ENCODE measurements at regions not wholly inside any gene's neighbourhood (a gene's known extent, or its start where the extent isn't known, plus 50 kb on each side); places are given as distances from the start of the nearest gene placed in this dataset.
"Not testable (repeated sequence)": the region's sequence is repeated elsewhere in the genome, so short reads cannot be mapped to it uniquely, and the experiment has no call there.

- Histone ChIP-seq H3K27me3 (ENCODE audit: control insufficient read depth in 3 of 3, insufficient read depth in 3 of 3, low read depth in 1 of 3, low read length in 3 of 3) (peaks cover 0 to 6% (median 0%) of the 10 kb centered on the region in 3 experiments), H3K27ac (replicated peaks; ENCODE audit: low read length) (no peak overlapping the region), H3K4ac (ENCODE audit: low read length) (no peak overlapping the region), H4K8ac (ENCODE audit: low read depth, low read length) (no peak overlapping the region), H3K4me2 (ENCODE audit: insufficient read depth, low read length, poor library complexity, severe bottlenecking) (no peak overlapping the region), H2AK5ac (ENCODE audit: low read depth, low read length) (no peak overlapping the region), H3K23ac (ENCODE audit: low read depth, low read length, poor library complexity) (no peak overlapping the region), H3K14ac (ENCODE audit: low read length) (no peak overlapping the region), H2BK12ac (ENCODE audit: low read length) (no peak overlapping the region), H2BK5ac (ENCODE audit: low read length) (no peak overlapping the region), H3K4me1 (ENCODE audit: control insufficient read depth in 2 of 2, insufficient read depth in 1 of 2, low read depth in 1 of 2, low read length in 2 of 2) (no peaks in the 10 kb centered on the region), H3K9ac (ENCODE audit: low read depth, low read length, poor library complexity) (no peak overlapping the region), H2AFZ (ENCODE audit: low read length) (no peak overlapping the region), H3K79me1 (ENCODE audit: low read depth, low read length) (no peaks in the 10 kb centered on the region), H3K36me3 (replicated peaks in 1 of 2; ENCODE audit: control insufficient read depth in 2 of 2, insufficient read depth in 2 of 2, low read length in 2 of 2) (no peaks in the 10 kb centered on the region), H2BK15ac (ENCODE audit: low read length) (no peak overlapping the region), H3K9me3 (replicated peaks in 1 of 2; ENCODE audit: control insufficient read depth in 2 of 2, insufficient read depth in 1 of 2, low read depth in 1 of 2, low read length in 2 of 2) (peaks cover 0 to 3% of the 10 kb centered on the region in 2 donors), H3K18ac (ENCODE audit: low read length) (no peak overlapping the region), H4K91ac (ENCODE audit: low read depth, low read length, poor library complexity) (no peak overlapping the region), H2BK120ac (ENCODE audit: low read depth, low read length) (no peak overlapping the region), H3K4me3 (ENCODE audit: low read length in 2 of 2) (no peak overlapping the region)
- DNase-seq (ENCODE audit: low spot score), result no peak
- no CpG with 5 or more reads among the region's 7 CpGs for WGBS, 2 donors (ENCODE audit: extremely low coverage in 2 of 2, insufficient read length in 2 of 2, insufficient replicate concordance in 1 of 2)
These were observed 98.8 kb downstream of the CARTPT start for GRCh38 chr5:71817891-71818290.

GRCh38 chr5:71821029-71821428, 102.0 kb downstream of the CARTPT start:
- Histone ChIP-seq H3K4ac (ENCODE audit: low read length) (no peak overlapping the region), H2BK15ac (ENCODE audit: low read length) (no peak overlapping the region), H3K4me3 (ENCODE audit: low read length in 2 of 2) (no peak overlapping the region), H3K14ac (ENCODE audit: low read length) (no peak overlapping the region), H3K9me3 (replicated peaks in 1 of 2; ENCODE audit: control insufficient read depth in 2 of 2, insufficient read depth in 1 of 2, low read depth in 1 of 2, low read length in 2 of 2) (peaks cover 4 to 5% of the 10 kb centered on the region in 2 donors), H3K4me1 (ENCODE audit: control insufficient read depth in 2 of 2, insufficient read depth in 1 of 2, low read depth in 1 of 2, low read length in 2 of 2) (no peaks in the 10 kb centered on the region), H2AFZ (ENCODE audit: low read length) (no peak overlapping the region), H3K18ac (ENCODE audit: low read length) (no peak overlapping the region), H3K23ac (ENCODE audit: low read depth, low read length, poor library complexity) (no peak overlapping the region), H2BK12ac (ENCODE audit: low read length) (no peak overlapping the region), H2AK5ac (ENCODE audit: low read depth, low read length) (no peak overlapping the region), H3K36me3 (replicated peaks in 1 of 2; ENCODE audit: control insufficient read depth in 2 of 2, insufficient read depth in 2 of 2, low read length in 2 of 2) (no peaks in the 10 kb centered on the region), H3K9ac (ENCODE audit: low read depth, low read length, poor library complexity) (no peak overlapping the region), H4K8ac (ENCODE audit: low read depth, low read length) (no peak overlapping the region), H3K27me3 (ENCODE audit: control insufficient read depth in 3 of 3, insufficient read depth in 3 of 3, low read depth in 1 of 3, low read length in 3 of 3) (peaks cover 0 to 6% (median 0%) of the 10 kb centered on the region in 3 experiments), H2BK5ac (ENCODE audit: low read length) (no peak overlapping the region), H3K79me1 (ENCODE audit: low read depth, low read length) (no peaks in the 10 kb centered on the region), H4K91ac (ENCODE audit: low read depth, low read length, poor library complexity) (no peak overlapping the region), H2BK120ac (ENCODE audit: low read depth, low read length) (no peak overlapping the region), H3K27ac (replicated peaks; ENCODE audit: low read length) (no peak overlapping the region), H3K4me2 (ENCODE audit: insufficient read depth, low read length, poor library complexity, severe bottlenecking) (no peak overlapping the region)
- no CpG with 5 or more reads among the region's 1 CpG for WGBS, 2 donors (ENCODE audit: extremely low coverage in 2 of 2, insufficient read length in 2 of 2, insufficient replicate concordance in 1 of 2)
- no peak for DNase-seq (ENCODE audit: low spot score)

GRCh38 chr5:71822065-71822464, 103.0 kb downstream of the CARTPT start:
- not testable (repeated sequence) for H3K9ac ChIP-seq (ENCODE audit: low read depth, low read length, poor library complexity); H3K23ac ChIP-seq (ENCODE audit: low read depth, low read length, poor library complexity); H2BK5ac ChIP-seq (ENCODE audit: low read length)

GRCh38 chr5:71825992-71826391, 106.9 kb downstream of the CARTPT start:
- Histone ChIP-seq H3K4ac (ENCODE audit: low read length) (no peak overlapping the region), H3K79me1 (ENCODE audit: low read depth, low read length) (no peaks in the 10 kb centered on the region), H3K36me3 (replicated peaks in 1 of 2; ENCODE audit: control insufficient read depth in 2 of 2, insufficient read depth in 2 of 2, low read length in 2 of 2) (no peaks in the 10 kb centered on the region), H3K4me1 (ENCODE audit: control insufficient read depth in 2 of 2, insufficient read depth in 1 of 2, low read depth in 1 of 2, low read length in 2 of 2) (peaks cover 0 to 3% of the 10 kb centered on the region in 2 donors), H3K18ac (ENCODE audit: low read length) (no peak overlapping the region), H4K91ac (ENCODE audit: low read depth, low read length, poor library complexity) (no peak overlapping the region), H3K9me3 (replicated peaks in 1 of 2; ENCODE audit: control insufficient read depth in 2 of 2, insufficient read depth in 1 of 2, low read depth in 1 of 2, low read length in 2 of 2) (peaks cover 12 to 19% of the 10 kb centered on the region in 2 donors), H3K4me3 (ENCODE audit: low read length in 2 of 2) (no peak overlapping the region), H2BK5ac (ENCODE audit: low read length) (no peak overlapping the region), H2BK120ac (ENCODE audit: low read depth, low read length) (no peak overlapping the region), H3K9ac (ENCODE audit: low read depth, low read length, poor library complexity) (no peak overlapping the region), H3K27me3 (ENCODE audit: control insufficient read depth in 3 of 3, insufficient read depth in 3 of 3, low read depth in 1 of 3, low read length in 3 of 3) (peaks cover 0 to 2% (median 0%) of the 10 kb centered on the region in 3 experiments), H3K23ac (ENCODE audit: low read depth, low read length, poor library complexity) (no peak overlapping the region), H3K27ac (replicated peaks; ENCODE audit: low read length) (no peak overlapping the region), H2BK15ac (ENCODE audit: low read length) (no peak overlapping the region), H3K14ac (ENCODE audit: low read length) (no peak overlapping the region), H2AFZ (ENCODE audit: low read length) (no peak overlapping the region), H2AK5ac (ENCODE audit: low read depth, low read length) (no peak overlapping the region), H2BK12ac (ENCODE audit: low read length) (no peak overlapping the region), H3K4me2 (ENCODE audit: insufficient read depth, low read length, poor library complexity, severe bottlenecking) (no peak overlapping the region), H4K8ac (ENCODE audit: low read depth, low read length) (no peak overlapping the region)
- no peak for DNase-seq (ENCODE audit: low spot score)
- no CpG with 5 or more reads among the region's 1 CpG for WGBS, 2 donors (ENCODE audit: extremely low coverage in 2 of 2, insufficient read length in 2 of 2, insufficient replicate concordance in 1 of 2)

More at GRCh38 chr5:71822065-71822464, 103.0 kb downstream of the CARTPT start:
- H3K36me3 ChIP-seq (replicated peaks in 1 of 2; ENCODE audit: control insufficient read depth in 2 of 2, insufficient read depth in 2 of 2, low read length in 2 of 2); H3K4me3 ChIP-seq (ENCODE audit: low read length in 2 of 2); H3K27ac ChIP-seq (replicated peaks; ENCODE audit: low read length); H3K4ac ChIP-seq (ENCODE audit: low read length); H2AK5ac ChIP-seq (ENCODE audit: low read depth, low read length); H4K8ac ChIP-seq (ENCODE audit: low read depth, low read length); H2BK120ac ChIP-seq (ENCODE audit: low read depth, low read length); H3K4me2 ChIP-seq (ENCODE audit: insufficient read depth, low read length, poor library complexity, severe bottlenecking); H2BK12ac ChIP-seq (ENCODE audit: low read length); H3K4me1 ChIP-seq (ENCODE audit: control insufficient read depth in 2 of 2, insufficient read depth in 1 of 2, low read depth in 1 of 2, low read length in 2 of 2); H3K18ac ChIP-seq (ENCODE audit: low read length); H3K14ac ChIP-seq (ENCODE audit: low read length); H3K79me1 ChIP-seq (ENCODE audit: low read depth, low read length); H2BK15ac ChIP-seq (ENCODE audit: low read length); H4K91ac ChIP-seq (ENCODE audit: low read depth, low read length, poor library complexity); H2AFZ ChIP-seq (ENCODE audit: low read length); DNase-seq (ENCODE audit: low spot score); H3K27me3 ChIP-seq (ENCODE audit: control insufficient read depth in 3 of 3, insufficient read depth in 3 of 3, low read depth in 1 of 3, low read length in 3 of 3): not testable (repeated sequence)
- H3K9me3 ChIP-seq (replicated peaks in 1 of 2; ENCODE audit: control insufficient read depth in 2 of 2, insufficient read depth in 1 of 2, low read depth in 1 of 2, low read length in 2 of 2), result peaks cover 6 to 11% of the 10 kb centered on the region in 2 donors
